ENCODE measurements at regions not wholly inside any gene's neighbourhood (a gene's known extent, or its start where the extent isn't known, plus 50 kb on each side); places are given as distances from the start of the nearest gene placed in this dataset.

DNA sequence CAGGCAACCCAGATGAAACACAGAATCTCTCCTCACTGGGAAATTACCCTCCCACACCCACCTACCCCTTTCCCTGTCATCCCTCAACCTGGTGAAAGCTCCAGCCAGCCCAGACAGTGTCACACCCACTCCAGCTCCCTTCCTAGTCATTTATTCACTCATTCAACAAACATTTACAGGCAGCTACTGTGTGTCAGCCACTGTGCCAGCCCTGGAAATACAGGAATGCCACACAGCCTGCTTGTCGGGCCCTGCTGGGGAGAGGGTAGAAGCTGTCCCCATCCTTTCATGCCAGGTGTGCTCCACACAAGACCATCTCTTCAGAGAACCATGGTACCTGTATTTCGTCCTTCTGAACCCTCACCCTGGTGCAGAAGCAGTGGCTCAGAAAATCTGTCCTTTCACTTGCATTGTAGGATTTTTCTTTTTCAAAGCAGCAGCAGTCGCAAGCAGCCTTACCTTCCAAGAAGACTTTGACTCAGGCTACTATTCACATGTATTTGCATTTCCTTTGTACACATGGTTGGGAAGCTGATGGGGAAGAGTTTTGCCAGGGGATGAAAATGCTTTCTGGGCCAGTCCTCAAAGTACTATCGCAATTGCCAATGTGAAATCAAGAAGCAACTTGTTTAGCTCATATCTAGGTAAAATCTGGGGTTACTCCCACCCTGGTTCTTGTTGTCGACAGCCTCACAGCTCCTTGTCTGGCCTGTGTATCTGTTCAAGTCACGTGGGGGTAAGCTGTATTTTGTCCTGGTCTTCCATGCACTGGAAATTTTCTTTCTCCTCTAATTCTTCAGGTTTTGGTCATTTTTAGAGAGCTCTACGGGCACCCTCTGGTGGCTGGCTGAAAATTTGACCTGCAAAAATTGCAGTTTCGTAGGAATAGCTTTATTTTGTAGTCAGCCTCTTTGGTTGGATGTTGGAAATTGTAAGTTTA, 147.4 kb upstream of the EGLN3 start (continued):
- TF ChIP-seq ZNF407 (CRISPR knock-in tag; IDR thresholded peaks at IDR 0.05; ENCODE audit: not compliant biosample characterization) (no peak), STAG1 (CRISPR knock-in tag; IDR thresholded peaks at IDR 0.05) (peak; percentile 97), ZNF615 (CRISPR knock-in tag; IDR thresholded peaks at IDR 0.05; ENCODE audit: borderline replicate concordance) (no peak), ZXDC (CRISPR knock-in tag; IDR thresholded peaks at IDR 0.05) (no peak), ZNF777 (CRISPR knock-in tag; IDR thresholded peaks at IDR 0.05) (no peak), SOX5 (CRISPR knock-in tag; IDR thresholded peaks at IDR 0.05; ENCODE audit: borderline replicate concordance) (peak; percentile 24; the same call in 1 of the 2 replicates), DNMT1 (CRISPR knock-in tag; IDR thresholded peaks at IDR 0.05) (no peak), ETS1 (CRISPR knock-in tag; IDR thresholded peaks at IDR 0.05) (no peak)
- TF ChIP-seq, protein P1, sequence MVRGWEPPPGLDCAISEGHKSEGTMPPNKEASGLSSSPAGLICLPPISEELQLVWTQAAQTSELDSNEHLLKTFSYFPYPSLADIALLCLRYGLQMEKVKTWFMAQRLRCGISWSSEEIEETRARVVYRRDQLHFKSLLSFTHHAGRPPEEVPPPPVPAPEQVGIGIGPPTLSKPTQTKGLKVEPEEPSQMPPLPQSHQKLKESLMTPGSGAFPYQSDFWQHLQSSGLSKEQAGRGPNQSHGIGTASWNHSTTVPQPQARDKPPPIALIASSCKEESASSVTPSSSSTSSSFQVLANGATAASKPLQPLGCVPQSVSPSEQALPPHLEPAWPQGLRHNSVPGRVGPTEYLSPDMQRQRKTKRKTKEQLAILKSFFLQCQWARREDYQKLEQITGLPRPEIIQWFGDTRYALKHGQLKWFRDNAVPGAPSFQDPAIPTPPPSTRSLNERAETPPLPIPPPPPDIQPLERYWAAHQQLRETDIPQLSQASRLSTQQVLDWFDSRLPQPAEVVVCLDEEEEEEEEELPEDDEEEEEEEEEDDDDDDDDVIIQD (CRISPR knock-in tag; IDR thresholded peaks at IDR 0.05; ENCODE audit: low read depth) = 0 out of 2 replicates have a peak, but pooled peaks have one; percentile 20
- TF ChIP-seq, protein P2, sequence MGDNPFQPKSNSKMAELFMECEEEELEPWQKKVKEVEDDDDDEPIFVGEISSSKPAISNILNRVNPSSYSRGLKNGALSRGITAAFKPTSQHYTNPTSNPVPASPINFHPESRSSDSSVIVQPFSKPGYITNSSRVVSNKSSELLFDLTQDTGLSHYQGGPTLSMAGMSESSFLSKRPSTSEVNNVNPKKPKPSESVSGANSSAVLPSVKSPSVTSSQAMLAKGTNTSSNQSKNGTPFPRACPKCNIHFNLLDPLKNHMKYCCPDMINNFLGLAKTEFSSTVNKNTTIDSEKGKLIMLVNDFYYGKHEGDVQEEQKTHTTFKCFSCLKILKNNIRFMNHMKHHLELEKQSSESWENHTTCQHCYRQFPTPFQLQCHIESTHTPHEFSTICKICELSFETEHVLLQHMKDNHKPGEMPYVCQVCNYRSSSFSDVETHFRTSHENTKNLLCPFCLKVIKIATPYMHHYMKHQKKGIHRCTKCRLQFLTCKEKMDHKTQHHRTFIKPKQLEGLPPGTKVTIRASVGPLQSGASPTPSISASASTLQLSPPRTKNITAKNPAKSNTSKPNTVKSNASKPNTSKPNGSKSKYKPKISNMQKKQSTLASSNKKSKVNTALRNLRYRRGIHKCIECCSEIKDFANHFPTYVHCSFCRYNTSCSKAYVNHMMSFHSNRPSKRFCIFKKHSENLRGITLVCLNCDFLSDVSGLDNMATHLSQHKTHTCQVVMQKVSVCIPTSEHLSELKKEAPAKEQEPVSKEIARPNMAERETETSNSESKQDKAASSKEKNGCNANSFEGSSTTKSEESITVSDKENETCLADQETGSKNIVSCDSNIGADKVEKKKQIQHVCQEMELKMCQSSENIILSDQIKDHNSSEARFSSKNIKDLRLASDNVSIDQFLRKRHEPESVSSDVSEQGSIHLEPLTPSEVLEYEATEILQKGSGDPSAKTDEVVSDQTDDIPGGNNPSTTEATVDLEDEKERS (CRISPR knock-in tag; IDR thresholded peaks at IDR 0.05) = no peak

All from HepG2 (cell line).